HL-60 (cell line): ENCODE measurements at regions not wholly inside any gene's neighbourhood (a gene's known extent, or its start where the extent isn't known, plus 50 kb on each side); places are given as distances from the start of the nearest gene placed in this dataset.

Source experiments
- DNase-seq, 2 experiments: peaks; one replicate each; pipeline ENCODE4 v3.0.0-alpha.2; 2010 to 2020; ENCODE audit warnings: low read depth in 1 of 2, low spot score in 1 of 2
- H3K27ac ChIP-seq: fragments of 250-450 bp; sonication (Bioruptor Pico); replicated peaks from 2 replicates; pipeline ENCODE4 v1.5.1; 2020; ENCODE audit warnings: mild to moderate bottlenecking, moderate library complexity
- H3K27me3 ChIP-seq: fragments of 250-450 bp; sonication (Bioruptor Pico); 2 replicates; pipeline ENCODE4 v1.5.1; 2021; ENCODE audit warnings: mild to moderate bottlenecking, moderate library complexity; ENCODE audit not compliant: insufficient read depth, poor library complexity, severe bottlenecking
- H3K4me3 ChIP-seq: replicated peaks from 2 replicates; pipeline ENCODE4 v1.5.1; 2011; ENCODE audit warnings: mild to moderate bottlenecking, control low read depth, low read length; ENCODE audit not compliant: insufficient read depth
- GABPA ChIP-seq: IDR thresholded peaks from 2 replicates; pipeline ENCODE4 v1.6.1; 2012; ENCODE audit warnings: low read depth
- POLR2AphosphoS5 ChIP-seq: IDR thresholded peaks from 2 replicates; pipeline ENCODE4 v1.6.1; 2012; ENCODE audit warnings: low read depth
- SPI1 ChIP-seq: IDR thresholded peaks from 2 replicates; pipeline ENCODE4 v1.6.1; 2012; ENCODE audit warnings: low read depth, mild to moderate bottlenecking, borderline replicate concordance
- TF ChIP-seq, protein P1 (sequence below): IDR thresholded peaks from 2 replicates; pipeline ENCODE4 v1.6.1; 2012; ENCODE audit warnings: low read depth; ENCODE audit not compliant: insufficient replicate concordance
- TF ChIP-seq, protein P2 (sequence below): IDR thresholded peaks from one replicate; pipeline ENCODE4 v1.5.1; 2011; ENCODE audit warnings: low read length, control low read depth, inconsistent platforms; ENCODE audit not compliant: insufficient read depth

DNA sequence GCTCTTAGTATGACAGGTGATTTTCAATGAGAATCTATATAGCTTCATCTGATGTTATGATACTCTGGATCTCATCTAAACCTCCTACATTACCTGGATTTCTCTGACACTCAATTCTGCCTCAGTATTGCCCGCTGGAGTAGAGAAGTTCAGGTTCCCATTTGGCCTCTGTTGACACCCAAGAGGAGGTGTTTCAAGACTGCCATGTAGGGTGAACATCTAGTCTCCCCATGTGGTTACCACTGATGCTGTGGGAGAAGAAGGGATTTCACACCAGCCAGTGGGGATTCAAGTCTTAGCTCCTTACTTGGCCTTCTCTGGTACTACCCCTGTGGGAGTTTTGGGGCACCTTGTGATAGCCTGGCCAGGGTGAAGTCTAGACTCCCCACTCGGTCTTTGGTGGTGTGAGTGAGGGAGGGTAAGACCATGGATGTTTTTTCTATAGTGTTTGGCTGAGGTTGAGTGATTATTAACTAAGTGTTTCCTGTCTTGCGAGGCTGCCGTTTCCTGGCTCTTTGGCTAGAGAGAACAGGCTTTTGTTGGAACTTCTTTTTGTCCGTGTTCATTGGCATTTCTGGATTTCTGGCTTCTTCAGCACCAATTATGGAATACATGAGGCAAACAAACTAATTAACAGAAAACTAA is 90.7 kb downstream of the RHOU start:
- Histone ChIP-seq H3K27me3 (no peaks in the 10 kb centered on the region), H3K27ac (no peak overlapping the region), H3K4me3 (no peak overlapping the region)
- TF ChIP-seq, protein P1, sequence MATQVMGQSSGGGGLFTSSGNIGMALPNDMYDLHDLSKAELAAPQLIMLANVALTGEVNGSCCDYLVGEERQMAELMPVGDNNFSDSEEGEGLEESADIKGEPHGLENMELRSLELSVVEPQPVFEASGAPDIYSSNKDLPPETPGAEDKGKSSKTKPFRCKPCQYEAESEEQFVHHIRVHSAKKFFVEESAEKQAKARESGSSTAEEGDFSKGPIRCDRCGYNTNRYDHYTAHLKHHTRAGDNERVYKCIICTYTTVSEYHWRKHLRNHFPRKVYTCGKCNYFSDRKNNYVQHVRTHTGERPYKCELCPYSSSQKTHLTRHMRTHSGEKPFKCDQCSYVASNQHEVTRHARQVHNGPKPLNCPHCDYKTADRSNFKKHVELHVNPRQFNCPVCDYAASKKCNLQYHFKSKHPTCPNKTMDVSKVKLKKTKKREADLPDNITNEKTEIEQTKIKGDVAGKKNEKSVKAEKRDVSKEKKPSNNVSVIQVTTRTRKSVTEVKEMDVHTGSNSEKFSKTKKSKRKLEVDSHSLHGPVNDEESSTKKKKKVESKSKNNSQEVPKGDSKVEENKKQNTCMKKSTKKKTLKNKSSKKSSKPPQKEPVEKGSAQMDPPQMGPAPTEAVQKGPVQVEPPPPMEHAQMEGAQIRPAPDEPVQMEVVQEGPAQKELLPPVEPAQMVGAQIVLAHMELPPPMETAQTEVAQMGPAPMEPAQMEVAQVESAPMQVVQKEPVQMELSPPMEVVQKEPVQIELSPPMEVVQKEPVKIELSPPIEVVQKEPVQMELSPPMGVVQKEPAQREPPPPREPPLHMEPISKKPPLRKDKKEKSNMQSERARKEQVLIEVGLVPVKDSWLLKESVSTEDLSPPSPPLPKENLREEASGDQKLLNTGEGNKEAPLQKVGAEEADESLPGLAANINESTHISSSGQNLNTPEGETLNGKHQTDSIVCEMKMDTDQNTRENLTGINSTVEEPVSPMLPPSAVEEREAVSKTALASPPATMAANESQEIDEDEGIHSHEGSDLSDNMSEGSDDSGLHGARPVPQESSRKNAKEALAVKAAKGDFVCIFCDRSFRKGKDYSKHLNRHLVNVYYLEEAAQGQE, result no peak
- TF ChIP-seq, protein P2, sequence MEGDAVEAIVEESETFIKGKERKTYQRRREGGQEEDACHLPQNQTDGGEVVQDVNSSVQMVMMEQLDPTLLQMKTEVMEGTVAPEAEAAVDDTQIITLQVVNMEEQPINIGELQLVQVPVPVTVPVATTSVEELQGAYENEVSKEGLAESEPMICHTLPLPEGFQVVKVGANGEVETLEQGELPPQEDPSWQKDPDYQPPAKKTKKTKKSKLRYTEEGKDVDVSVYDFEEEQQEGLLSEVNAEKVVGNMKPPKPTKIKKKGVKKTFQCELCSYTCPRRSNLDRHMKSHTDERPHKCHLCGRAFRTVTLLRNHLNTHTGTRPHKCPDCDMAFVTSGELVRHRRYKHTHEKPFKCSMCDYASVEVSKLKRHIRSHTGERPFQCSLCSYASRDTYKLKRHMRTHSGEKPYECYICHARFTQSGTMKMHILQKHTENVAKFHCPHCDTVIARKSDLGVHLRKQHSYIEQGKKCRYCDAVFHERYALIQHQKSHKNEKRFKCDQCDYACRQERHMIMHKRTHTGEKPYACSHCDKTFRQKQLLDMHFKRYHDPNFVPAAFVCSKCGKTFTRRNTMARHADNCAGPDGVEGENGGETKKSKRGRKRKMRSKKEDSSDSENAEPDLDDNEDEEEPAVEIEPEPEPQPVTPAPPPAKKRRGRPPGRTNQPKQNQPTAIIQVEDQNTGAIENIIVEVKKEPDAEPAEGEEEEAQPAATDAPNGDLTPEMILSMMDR, result no peak
- TF ChIP-seq SPI1, result no peak
- TF ChIP-seq GABPA, result no peak
- no peak for TF ChIP-seq POLR2AphosphoS5
- no peak for DNase-seq

DNA sequence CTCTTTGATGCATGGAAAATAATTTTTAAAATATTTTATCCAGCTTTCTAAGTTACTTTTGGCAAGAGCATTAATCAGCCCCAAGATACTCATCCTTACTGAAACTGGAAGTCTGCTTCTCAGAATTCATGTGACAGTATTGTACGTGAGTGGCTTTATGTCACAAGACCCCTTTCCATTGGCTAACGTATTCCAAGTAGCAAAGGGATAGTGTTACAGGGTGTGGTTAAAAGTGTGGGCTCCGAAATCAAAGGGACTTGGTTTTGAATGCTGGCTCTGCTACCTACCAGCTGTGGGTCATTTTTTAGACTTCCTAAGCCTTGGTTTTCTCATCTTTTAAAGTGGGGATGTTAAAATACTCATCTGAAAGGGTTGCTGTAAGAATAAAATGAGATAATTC is 91.7 kb downstream of the RHOU start:
- Histone ChIP-seq H3K4me3 (no peak overlapping the region), H3K27me3 (no peaks in the 10 kb centered on the region), H3K27ac (no peak overlapping the region)
- no peak for DNase-seq
- TF ChIP-seq, protein P2, result no peak
- TF ChIP-seq, protein P1, result no peak
- TF ChIP-seq GABPA (no peak), POLR2AphosphoS5 (no peak), SPI1 (no peak)

DNA sequence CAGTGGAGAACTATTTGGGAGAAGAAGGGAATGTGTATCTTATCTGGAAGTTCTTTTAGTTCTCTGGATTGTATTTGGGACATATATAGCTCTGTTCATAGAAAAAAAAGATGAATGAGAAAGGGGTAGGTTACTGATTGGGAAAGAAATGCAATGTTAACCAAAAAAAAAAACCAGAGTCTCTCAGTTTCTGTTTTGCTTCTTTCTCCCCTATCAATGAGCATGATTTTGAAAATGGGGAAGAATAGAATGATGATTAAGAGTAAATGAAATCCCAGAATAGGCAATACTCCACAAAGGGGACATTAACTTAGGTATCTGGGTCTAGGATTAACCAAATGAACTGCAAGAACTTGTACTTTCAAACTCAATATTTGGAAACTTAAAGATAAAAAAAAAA is 92.9 kb downstream of the RHOU start:
- TF ChIP-seq SPI1 (no peak), GABPA (no peak), POLR2AphosphoS5 (no peak)
- TF ChIP-seq, protein P1, result no peak
- TF ChIP-seq, protein P2, result no peak
- no peak for DNase-seq

More for the DNA sequence above, 92.9 kb downstream of the RHOU start:
- Histone ChIP-seq H3K27ac (no peak overlapping the region), H3K4me3 (no peak overlapping the region), H3K27me3 (no peaks in the 10 kb centered on the region)
